HEK293T (cell line): ENCODE measurements at regions not wholly inside any gene's neighbourhood (a gene's known extent, or its start where the extent isn't known, plus 50 kb on each side); places are given as distances from the start of the nearest gene placed in this dataset.

ENCODE experiments used
- BHLHE40 ChIP-seq: fragments of 450-650 bp; IDR thresholded peaks from 2 replicates; pipeline ENCODE4 v1.6.1; 2016; ENCODE audit warnings: mild to moderate bottlenecking, moderate library complexity, borderline replicate concordance
- ELF4 ChIP-seq: fragments of 450-650 bp; IDR thresholded peaks from 2 replicates; pipeline ENCODE4 v1.6.1; 2017; ENCODE audit warnings: antibody characterized with exemption
- FOXA1 ChIP-seq: fragments of 450-650 bp; IDR thresholded peaks from 2 replicates; pipeline ENCODE4 v1.6.1; 2016; ENCODE audit warnings: mild to moderate bottlenecking
- FOXM1 ChIP-seq: fragments of 450-650 bp; IDR thresholded peaks from 2 replicates; pipeline ENCODE4 v1.6.1; 2017; ENCODE audit warnings: mild to moderate bottlenecking, borderline replicate concordance
- LEF1 ChIP-seq: fragments of 450-650 bp; IDR thresholded peaks from 2 replicates; pipeline ENCODE4 v1.6.1; 2017; ENCODE audit warnings: mild to moderate bottlenecking, borderline replicate concordance
- NFRKB ChIP-seq: fragments of 450-650 bp; IDR thresholded peaks from 2 replicates; pipeline ENCODE4 v1.6.1; 2016; ENCODE audit warnings: mild to moderate bottlenecking, moderate library complexity
- SP1 ChIP-seq: fragments of 450-650 bp; IDR thresholded peaks from 2 replicates; pipeline ENCODE4 v1.6.1; 2017
- SUZ12 ChIP-seq: fragments of 450-650 bp; IDR thresholded peaks from 2 replicates; pipeline ENCODE4 v1.6.1; 2016; ENCODE audit warnings: mild to moderate bottlenecking
- TARDBP ChIP-seq: fragments of 450-650 bp; IDR thresholded peaks from 2 replicates; pipeline ENCODE4 v1.6.1; 2016
- ZNF384 ChIP-seq: fragments of 450-650 bp; IDR thresholded peaks from 2 replicates; pipeline ENCODE4 v1.6.1; 2016
- TF ChIP-seq, protein P1 (sequence below): fragments of 450-650 bp; IDR thresholded peaks from 2 replicates; pipeline ENCODE4 v1.6.1; 2016

GRCh38 chr4:96775501-96775900 lies 935.6 kb downstream of the PDHA2 start:
- no peak for TF ChIP-seq LEF1
- no peak for TF ChIP-seq TARDBP
- no peak for TF ChIP-seq FOXM1
- no peak for TF ChIP-seq BHLHE40
- TF ChIP-seq FOXA1 = no peak
- TF ChIP-seq SUZ12 = no peak
- TF ChIP-seq ELF4 = no peak
- TF ChIP-seq, protein P1, sequence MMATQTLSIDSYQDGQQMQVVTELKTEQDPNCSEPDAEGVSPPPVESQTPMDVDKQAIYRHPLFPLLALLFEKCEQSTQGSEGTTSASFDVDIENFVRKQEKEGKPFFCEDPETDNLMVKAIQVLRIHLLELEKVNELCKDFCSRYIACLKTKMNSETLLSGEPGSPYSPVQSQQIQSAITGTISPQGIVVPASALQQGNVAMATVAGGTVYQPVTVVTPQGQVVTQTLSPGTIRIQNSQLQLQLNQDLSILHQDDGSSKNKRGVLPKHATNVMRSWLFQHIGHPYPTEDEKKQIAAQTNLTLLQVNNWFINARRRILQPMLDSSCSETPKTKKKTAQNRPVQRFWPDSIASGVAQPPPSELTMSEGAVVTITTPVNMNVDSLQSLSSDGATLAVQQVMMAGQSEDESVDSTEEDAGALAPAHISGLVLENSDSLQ = no peak
- no peak for TF ChIP-seq SP1
- TF ChIP-seq NFRKB = no peak
- no peak for TF ChIP-seq ZNF384
